HepG2 (cell line): ENCODE measurements at regions not wholly inside any gene's neighbourhood (a gene's known extent, or its start where the extent isn't known, plus 50 kb on each side); places are given as distances from the start of the nearest gene placed in this dataset.
"Not testable (repeated sequence)": the region's sequence is repeated elsewhere in the genome, so short reads cannot be mapped to it uniquely, and the experiment has no call there.

Experiments
- ATAC-seq: fragments of 200-7000 bp; cut with Tn5 transposase; 3 replicates; pipeline ENCODE4 v1.9.1; 2020; ENCODE audit warnings: mild to moderate bottlenecking, moderate library complexity
- BruUV-seq: library from RNA; stranded (reverse); fragments of 400-500 nt; replicated peaks from 2 replicates; lab custom pipeline; 2021; lab: Mats Ljungman, UMichigan
- CTCF ChIA-PET: fragments of 300-600 bp; formaldehyde crosslinking; extraction: SDS; loops from one replicate; lab custom pipeline; 2021; ENCODE audit warnings: low total read pairs, inconsistent platforms, low intra/inter-chr PET ratio; lab: Yijun Ruan, JAX
- POLR2A ChIA-PET: fragments of 350-600 bp; sonication (Branson Sonifier 250); formaldehyde crosslinking; loops from one replicate; lab custom pipeline; 2020; ENCODE audit warnings: antibody characterized with exemption, inconsistent platforms; lab: Yijun Ruan, JAX
- DNase-seq: peaks from one replicate; pipeline ENCODE4 v3.0.0-alpha.2; 2015; ENCODE audit warnings: low spot score
- FAIRE-seq: peaks from 3 replicates; lab custom pipeline; 2011; peaks lifted over from hg19 to GRCh38; lab: Jason Lieb, UNC
- H2AFZ ChIP-seq: one replicate; pipeline ENCODE4 v1.6.1; 2011; ENCODE audit warnings: low read length, inconsistent platforms
- H3K27ac ChIP-seq: fragments of 300-600 bp; 3 replicates; pipeline ENCODE4 v1.8.0; 2011; ENCODE audit warnings: mixed run types, mild to moderate bottlenecking, mixed read lengths, low read length, inconsistent platforms; ENCODE audit not compliant: insufficient read depth; ENCODE audit errors: extremely low read length
- H3K27me3 ChIP-seq, 2 experiments: fragments of 200-600 bp in 1 of 2; 2 replicates in 1 of 2; 3 replicates in 1 of 2; pipeline versions ENCODE4 v1.6.0 to v1.8.0; 2011; ENCODE audit warnings: low read length in 2 of 2, mild to moderate bottlenecking in 2 of 2, moderate library complexity in 2 of 2, inconsistent platforms in 1 of 2; ENCODE audit not compliant: insufficient read depth in 2 of 2, control insufficient read depth in 1 of 2
- H3K36me3 ChIP-seq, 2 experiments: fragments of 200-600 bp in 1 of 2; replicated peaks in 1 of 2; 2 replicates in 1 of 2; 3 replicates in 1 of 2; pipeline versions ENCODE4 v1.5.1 to v1.8.0; 2011; ENCODE audit warnings: low read length in 2 of 2, inconsistent platforms in 1 of 2; ENCODE audit not compliant: insufficient read depth in 2 of 2, control insufficient read depth in 1 of 2
- H3K4me1 ChIP-seq: 2 replicates; pipeline ENCODE4 v1.5.1; 2012; ENCODE audit warnings: low read length, inconsistent platforms; ENCODE audit not compliant: insufficient read depth
- H3K4me2 ChIP-seq: 2 replicates; pipeline ENCODE4 v1.6.0; 2011; ENCODE audit warnings: low read depth, low read length, inconsistent platforms
- H3K4me3 ChIP-seq, 3 experiments: fragments of 200-600 bp in 1 of 3; sonication (generic), shearing (Covaris generic) in 1 of 3; replicated peaks in 1 of 3; 2 replicates each; pipeline ENCODE4 v1.5.1; 2011 to 2016; ENCODE audit warnings: low read length in 3 of 3, inconsistent platforms in 2 of 3, low read depth in 2 of 3, mild to moderate bottlenecking in 2 of 3, control low read depth in 1 of 3, mixed read lengths in 1 of 3; ENCODE audit not compliant: insufficient read depth in 1 of 3
- H3K79me2 ChIP-seq: one replicate; pipeline ENCODE4 v1.6.1; 2011; ENCODE audit warnings: low read length, inconsistent platforms; ENCODE audit not compliant: insufficient read depth
- H3K9ac ChIP-seq: 2 replicates; pipeline ENCODE4 v1.6.0; 2011; ENCODE audit warnings: mild to moderate bottlenecking, low read depth, low read length, inconsistent platforms; ENCODE audit not compliant: insufficient read depth
- H3K9me3 ChIP-seq: 2 replicates; pipeline ENCODE4 v1.5.1; 2012; ENCODE audit warnings: mild to moderate bottlenecking, low read length
- H4K20me1 ChIP-seq: 2 replicates; pipeline ENCODE4 v1.6.0; 2011; ENCODE audit warnings: inconsistent platforms, mild to moderate bottlenecking, low read length, moderate library complexity; ENCODE audit not compliant: insufficient read depth
- GTF3A ChIP-seq: sonication (generic); formaldehyde crosslinking; conservative IDR thresholded peaks from 2 replicates; pipeline ENCODE4 v1.4.0; 2020; ENCODE audit warnings: mild to moderate bottlenecking, missing genetic modification reagents
- MAFF ChIP-seq: IDR thresholded peaks from 2 replicates; pipeline ENCODE4 v1.6.1; 2011; ENCODE audit warnings: low read depth, low read length, improper control_type of control experiment
- MAFK ChIP-seq, 2 experiments: IDR thresholded peaks in 1 of 2; conservative IDR thresholded peaks in 1 of 2; 2 replicates each; pipeline ENCODE4 v1.6.1; 2011; ENCODE audit warnings: improper control_type of control experiment in 2 of 2, low read length in 2 of 2
- NR1H2 ChIP-seq: sonication (generic); formaldehyde crosslinking; IDR thresholded peaks from 2 replicates; pipeline ENCODE4 v1.8.1; 2022; ENCODE audit warnings: low read depth, missing genetic modification reagents, borderline replicate concordance
- SMYD3 ChIP-seq: sonication (generic); formaldehyde crosslinking; IDR thresholded peaks from 2 replicates; pipeline ENCODE4 v1.8.1; 2023; ENCODE audit warnings: mild to moderate bottlenecking, missing genetic modification reagents
- TFE3 ChIP-seq: IDR thresholded peaks from 2 replicates; pipeline ENCODE4 v1.6.1; 2016
- ZNF7 ChIP-seq: IDR thresholded peaks from 2 replicates; pipeline ENCODE4 v1.6.1; 2016; ENCODE audit warnings: missing biosample characterization, missing genetic modification reagents
- ZSCAN29 ChIP-seq: sonication (generic); formaldehyde crosslinking; conservative IDR thresholded peaks from 2 replicates; pipeline ENCODE4 v1.4.0; 2020; ENCODE audit warnings: mild to moderate bottlenecking, missing genetic modification reagents
- WGBS: methylation state at CpG from one replicate; pipeline ENCODE4 v1.1.6; 2017; ENCODE audit warnings: low lambda C conversion rate; 5-methylcytosine and 5-hydroxymethylcytosine counted together
- in situ Hi-C: cut with HindIII; loops from 2 replicates; pipeline ENCODE4 v1.10.0; 2017; ENCODE audit warnings: low pct_unique_long_range_greater_than_20kb; ENCODE audit not compliant: extremely low pct_ligation_motif_present
- intact Hi-C: fragments of 100-400 bp; cut with micrococcal nuclease; formaldehyde crosslinking; loops from one replicate; pipeline ENCODE4 v1.10.0; 2022; ENCODE audit not compliant: unreplicated experiment

GRCh38 chr3:171916888-171917287 is 73.7 kb downstream of the TMEM212 start:
- TF ChIP-seq ZNF7 (CRISPR knock-in tag) (peak; percentile 93), ZSCAN29 (CRISPR knock-in tag) (no peak), NR1H2 (no peak), GTF3A (CRISPR knock-in tag) (no peak), SMYD3 (CRISPR knock-in tag) (no peak), TFE3 (CRISPR knock-in tag) (no peak)
- H3K9me3 ChIP-seq = peaks cover 7% of the 10 kb centered on the region; the same call in 1 of the 2 replicates
- no peak overlapping the region for H3K4me2 ChIP-seq
- no peak overlapping the region for H3K9ac ChIP-seq
- POLR2A ChIA-PET = no interaction called here
- no TSS peak for BruUV-seq
- H3K27ac ChIP-seq = no peak overlapping the region
- no peaks in the 10 kb centered on the region for H3K36me3 ChIP-seq
- no peaks in the 10 kb centered on the region; a peak in 1 of 5 replicates for H3K27me3 ChIP-seq
- DNase-seq = no peak
- H3K79me2 ChIP-seq = no peaks in the 10 kb centered on the region
- in situ Hi-C loops (no loop called here), intact Hi-C loops (no loop called here)
- no peak for ATAC-seq
- H3K4me3 ChIP-seq = no peak overlapping the region
- CTCF ChIA-PET = no interaction called here
- WGBS = 85% methylated on average over 3 of the region's 3 CpGs
- peaks cover 17% of the 10 kb centered on the region for H3K4me1 ChIP-seq
- no peak overlapping the region for H2AFZ ChIP-seq
- no peaks in the 10 kb centered on the region for H4K20me1 ChIP-seq
- no peak for FAIRE-seq

- not testable (repeated sequence) for ATAC-seq
Measured at GRCh38 chr3:171922629-171923028, 79.5 kb downstream of the TMEM212 start.

More at GRCh38 chr3:171922629-171923028, 79.5 kb downstream of the TMEM212 start:
- H3K9me3 ChIP-seq = peaks cover 25% of the 10 kb centered on the region
- intact Hi-C loops, H4K20me1 ChIP-seq, H3K4me3 ChIP-seq, FAIRE-seq, H3K4me2 ChIP-seq, BruUV-seq, H2AFZ ChIP-seq, DNase-seq, CTCF ChIA-PET, H3K36me3 ChIP-seq, POLR2A ChIA-PET, H3K27me3 ChIP-seq, H3K4me1 ChIP-seq, H3K79me2 ChIP-seq, H3K9ac ChIP-seq, H3K27ac ChIP-seq, in situ Hi-C loops: not testable (repeated sequence)
- TF ChIP-seq MAFK (conservative IDR thresholded peaks at IDR 0.05 in 1 of 2, IDR thresholded peaks at IDR 0.05 in 1 of 2; ENCODE audit: low read length in 2 of 2) (peak in 1 of 2 experiments; percentile 64; a peak in 3 of 4 replicates), MAFF (peak; percentile 18; the same call in 1 of the 2 replicates)
- 48% methylated on average over 1 of the region's 1 CpG for WGBS
